Mesendoderm (in vitro differentiated cells): ENCODE measurements at regions not wholly inside any gene's neighbourhood (a gene's known extent, or its start where the extent isn't known, plus 50 kb on each side); places are given as distances from the start of the nearest gene placed in this dataset.
"Not testable (repeated sequence)": the region's sequence is repeated elsewhere in the genome, so short reads cannot be mapped to it uniquely, and the experiment has no call there.

ENCODE experiments used
- DNase-seq: peaks from one replicate; pipeline ENCODE4 v3.0.0; 2013
- H2AK5ac ChIP-seq: 2 replicates; pipeline ENCODE4 v1.6.1; 2013; ENCODE audit warnings: low read length, inconsistent platforms
- H2BK120ac ChIP-seq: 2 replicates; pipeline ENCODE4 v1.6.1; 2013; ENCODE audit warnings: low read depth, mild to moderate bottlenecking, low read length, moderate library complexity, mixed read lengths
- H2BK15ac ChIP-seq: replicated peaks from 2 replicates; pipeline ENCODE4 v1.6.1; 2013; ENCODE audit warnings: low read depth, mild to moderate bottlenecking, moderate library complexity
- H2BK5ac ChIP-seq: 2 replicates; pipeline ENCODE4 v1.6.1; 2013; ENCODE audit warnings: low read length, inconsistent platforms
- H3K18ac ChIP-seq: 2 replicates; pipeline ENCODE4 v1.6.1; 2013; ENCODE audit warnings: mild to moderate bottlenecking, low read length, mixed read lengths
- H3K23ac ChIP-seq: one replicate; pipeline ENCODE4 v1.6.1; 2013; ENCODE audit warnings: low read length
- H3K27ac ChIP-seq: 2 replicates; pipeline ENCODE4 v1.5.1; 2013; ENCODE audit warnings: low read depth, mild to moderate bottlenecking, inconsistent platforms, low read length, moderate library complexity
- H3K27me3 ChIP-seq: 2 replicates; pipeline ENCODE4 v1.6.1; 2013; ENCODE audit warnings: low read length, control low read depth, mild to moderate bottlenecking, inconsistent platforms; ENCODE audit not compliant: insufficient read depth, poor library complexity
- H3K36me3 ChIP-seq: 2 replicates; pipeline ENCODE4 v1.6.1; 2013; ENCODE audit warnings: low read length, inconsistent platforms; ENCODE audit not compliant: control insufficient read depth, insufficient read depth
- H3K4ac ChIP-seq: one replicate; pipeline ENCODE4 v1.6.1; 2013; ENCODE audit warnings: low read depth, mild to moderate bottlenecking, low read length, moderate library complexity
- H3K4me1 ChIP-seq: 2 replicates; pipeline ENCODE4 v1.6.1; 2013; ENCODE audit warnings: low read depth, low read length, inconsistent platforms; ENCODE audit not compliant: control insufficient read depth
- H3K4me2 ChIP-seq: 2 replicates; pipeline ENCODE4 v1.6.1; 2013; ENCODE audit warnings: low read length
- H3K4me3 ChIP-seq: 2 replicates; pipeline ENCODE4 v1.5.1; 2013; ENCODE audit warnings: mild to moderate bottlenecking, low read length
- H3K56ac ChIP-seq: one replicate; pipeline ENCODE4 v1.6.1; 2013; ENCODE audit warnings: low read length
- H3K79me1 ChIP-seq: 2 replicates; pipeline ENCODE4 v1.6.1; 2013; ENCODE audit warnings: low read length, inconsistent platforms
- H3K79me2 ChIP-seq: 2 replicates; pipeline ENCODE4 v1.6.1; 2013; ENCODE audit warnings: mild to moderate bottlenecking, low read length; ENCODE audit not compliant: control insufficient read depth, insufficient read depth
- H3K9ac ChIP-seq: 2 replicates; pipeline ENCODE4 v1.6.1; 2013; ENCODE audit warnings: low read length, inconsistent platforms
- H4K5ac ChIP-seq: one replicate; pipeline ENCODE4 v1.6.1; 2013; ENCODE audit warnings: low read length
- H4K8ac ChIP-seq: one replicate; pipeline ENCODE4 v1.6.1; 2013; ENCODE audit warnings: low read depth, mild to moderate bottlenecking, control low read depth, low read length, moderate library complexity
- WGBS: extraction: QIAGEN DNeasy Blood & Tissue Kit; methylation state at CpG from one replicate; pipeline ENCODE4 v1.1.7; 2013; ENCODE audit warnings: low lambda C conversion rate, missing lambda C conversion rate; ENCODE audit not compliant: insufficient coverage; ENCODE audit errors: extremely low coverage; 5-methylcytosine and 5-hydroxymethylcytosine counted together

DNA sequence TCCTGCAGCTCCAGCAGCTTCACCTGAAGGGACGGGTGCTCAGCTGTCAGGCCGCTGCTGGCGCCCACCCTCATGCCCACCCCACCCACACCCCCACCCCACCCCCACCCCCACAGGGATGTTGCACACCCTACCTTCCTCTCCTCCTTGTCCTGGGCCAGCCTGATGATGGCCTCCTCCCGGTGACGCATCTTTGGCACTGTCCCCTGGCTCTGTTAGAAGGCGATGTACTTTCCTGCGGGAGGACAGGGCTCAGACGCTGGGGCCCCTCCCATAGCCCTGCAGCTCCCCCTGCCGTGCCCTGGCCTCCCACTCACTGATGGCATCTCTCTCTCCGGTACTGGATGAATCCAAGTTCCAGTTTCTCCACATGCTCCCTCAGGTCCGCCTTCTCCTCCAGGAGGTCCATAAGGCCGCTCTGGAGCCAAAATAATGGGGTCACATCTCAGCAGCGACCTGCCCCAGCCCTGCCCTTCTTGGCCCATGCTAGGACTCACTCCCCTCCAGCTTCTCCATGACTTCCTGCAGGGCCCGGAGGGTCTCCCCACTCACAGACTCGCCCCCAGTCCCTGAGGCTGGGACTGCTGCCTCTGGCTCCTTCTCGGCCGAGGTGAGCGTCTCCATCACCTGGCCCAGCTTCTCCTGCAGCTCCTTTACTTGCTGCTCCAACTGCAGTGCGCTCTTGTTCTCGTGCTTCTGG, 55.2 kb downstream of the GOLGA8B start:
- not testable (repeated sequence) for H3K4me1 ChIP-seq, H3K9ac ChIP-seq, H3K79me1 ChIP-seq, H3K56ac ChIP-seq, H2BK120ac ChIP-seq, H4K8ac ChIP-seq, H3K27ac ChIP-seq, H2AK5ac ChIP-seq, H3K27me3 ChIP-seq, DNase-seq, H2BK15ac ChIP-seq, H3K4me3 ChIP-seq, H3K4me2 ChIP-seq, H4K5ac ChIP-seq, H3K79me2 ChIP-seq, H2BK5ac ChIP-seq, H3K4ac ChIP-seq, H3K23ac ChIP-seq, H3K36me3 ChIP-seq, H3K18ac ChIP-seq
- WGBS = no CpG with 5 or more reads among the region's 20 CpGs

DNA sequence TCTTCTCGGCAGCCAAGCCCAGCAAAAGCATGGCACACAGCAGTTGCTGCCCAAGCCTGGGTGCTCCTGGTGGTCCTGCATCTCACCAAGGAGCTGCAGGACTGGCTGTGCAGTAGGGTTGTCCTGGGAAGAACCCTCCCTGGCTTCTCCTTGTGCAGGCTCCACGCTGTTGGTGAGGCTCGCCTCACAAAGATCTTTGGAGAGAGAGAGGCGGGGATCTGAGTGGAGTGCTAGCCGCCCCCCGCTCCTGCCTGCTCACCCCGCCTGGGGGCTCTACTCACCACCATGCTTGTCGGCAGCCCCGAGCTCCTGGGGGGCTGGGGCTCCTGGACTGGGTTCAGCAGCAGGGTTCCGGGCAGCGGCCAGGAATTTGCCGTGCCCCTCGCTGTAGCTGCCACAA, 55.8 kb downstream of the GOLGA8B start:
- H3K23ac ChIP-seq, H3K27ac ChIP-seq, H3K79me1 ChIP-seq, H4K8ac ChIP-seq, H3K79me2 ChIP-seq, H2BK120ac ChIP-seq, H2AK5ac ChIP-seq, DNase-seq, H3K27me3 ChIP-seq, H3K9ac ChIP-seq, H3K36me3 ChIP-seq, H3K4me1 ChIP-seq, H3K56ac ChIP-seq, H4K5ac ChIP-seq, H2BK5ac ChIP-seq, H3K4ac ChIP-seq, H2BK15ac ChIP-seq, H3K18ac ChIP-seq, H3K4me2 ChIP-seq, H3K4me3 ChIP-seq: not testable (repeated sequence)
- no CpG with 5 or more reads among the region's 13 CpGs for WGBS

DNA sequence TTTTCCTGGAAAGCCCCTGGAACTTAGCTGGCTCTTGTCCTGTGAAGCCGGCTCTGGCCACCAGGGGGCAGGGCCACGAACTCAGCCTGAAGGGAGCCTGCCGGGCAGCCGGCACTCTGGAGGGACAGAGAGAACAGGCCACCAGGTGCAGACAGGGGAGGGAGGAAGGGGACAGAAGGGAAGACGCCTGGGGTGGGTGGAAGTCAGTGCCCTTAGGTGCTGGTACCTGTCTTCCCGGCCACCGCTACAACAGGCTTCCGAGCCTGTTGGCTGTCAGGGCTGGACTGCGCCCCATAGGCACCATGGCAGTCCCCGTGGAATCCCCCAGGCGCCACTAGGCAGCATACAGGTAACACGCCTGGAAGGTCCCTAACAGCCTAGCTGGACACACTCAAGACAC, 59.6 kb downstream of the GOLGA8B start:
- not testable (repeated sequence) for H3K9ac ChIP-seq, H3K27ac ChIP-seq, H3K23ac ChIP-seq, H2BK120ac ChIP-seq, H3K4me3 ChIP-seq, H3K4me1 ChIP-seq, H3K56ac ChIP-seq, H3K27me3 ChIP-seq, H3K18ac ChIP-seq, H2BK15ac ChIP-seq, H3K79me2 ChIP-seq, H3K4ac ChIP-seq, H2BK5ac ChIP-seq, H3K79me1 ChIP-seq, H4K5ac ChIP-seq, H2AK5ac ChIP-seq, H3K4me2 ChIP-seq, DNase-seq, H3K36me3 ChIP-seq, H4K8ac ChIP-seq
- WGBS = no CpG with 5 or more reads among the region's 12 CpGs

DNA sequence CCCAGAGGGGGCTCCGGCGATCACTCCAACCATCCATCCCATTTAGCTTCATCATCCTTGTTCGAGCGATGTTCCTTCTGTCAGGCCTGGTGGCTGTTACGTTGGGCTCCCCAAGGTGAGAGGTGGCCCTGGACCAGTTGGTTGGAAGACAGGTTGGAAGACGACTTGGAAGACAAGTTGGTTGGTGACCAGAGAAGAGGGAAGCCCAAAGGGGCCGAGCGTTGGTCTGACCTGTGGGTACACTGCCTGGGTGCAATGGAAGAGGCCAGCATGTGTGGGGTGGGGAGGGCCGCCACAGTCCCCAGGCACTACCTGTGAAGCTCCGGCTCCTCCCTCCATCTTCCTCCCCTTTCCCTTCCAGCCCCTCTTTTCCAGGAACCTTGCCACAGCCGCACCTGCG, 60.9 kb downstream of the GOLGA8B start:
- H3K4me1 ChIP-seq, H2AK5ac ChIP-seq, H3K4ac ChIP-seq, H3K4me3 ChIP-seq, H3K27me3 ChIP-seq, H3K18ac ChIP-seq, H3K23ac ChIP-seq, H3K36me3 ChIP-seq, H2BK5ac ChIP-seq, H3K79me2 ChIP-seq, H2BK120ac ChIP-seq, H4K8ac ChIP-seq, H3K4me2 ChIP-seq, H3K79me1 ChIP-seq, H3K56ac ChIP-seq, H3K9ac ChIP-seq, H3K27ac ChIP-seq, DNase-seq, H4K5ac ChIP-seq, H2BK15ac ChIP-seq: not testable (repeated sequence)
- WGBS = no CpG with 5 or more reads among the region's 12 CpGs

DNA sequence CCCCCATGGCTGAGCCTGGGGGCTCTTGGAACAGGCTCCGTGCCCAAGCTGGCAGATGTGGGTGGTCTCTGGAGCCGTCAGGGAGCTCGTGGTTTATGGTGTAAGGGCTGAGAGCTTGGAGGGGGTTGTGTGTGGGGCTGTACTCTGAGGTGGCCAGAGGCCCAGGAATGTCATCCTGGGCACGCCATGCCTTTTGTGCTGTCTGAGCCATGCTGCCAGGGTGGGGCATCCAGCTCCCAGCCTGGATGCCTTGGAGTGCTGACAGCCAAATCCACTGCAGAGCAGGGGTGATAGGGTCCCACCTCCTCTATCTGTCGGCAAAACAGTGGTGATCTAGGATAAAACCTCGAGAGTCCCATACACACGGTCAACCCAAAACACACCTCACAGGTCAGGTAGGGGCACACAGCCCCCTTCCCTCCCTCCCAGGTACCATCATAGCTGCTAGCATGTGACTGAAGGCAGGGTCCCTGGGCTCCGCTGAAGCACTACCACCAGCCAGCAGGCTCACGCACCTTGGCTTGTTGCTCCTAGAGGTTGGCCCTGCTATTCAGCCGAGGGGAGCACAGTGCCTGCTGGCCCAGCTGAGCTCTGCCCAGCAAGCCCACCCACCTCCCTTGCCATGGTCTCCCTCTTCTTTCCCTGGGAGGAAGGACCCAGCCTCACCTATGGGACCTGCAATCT, 61.5 kb downstream of the GOLGA8B start:
- not testable (repeated sequence) for H2BK15ac ChIP-seq, H3K4ac ChIP-seq, H4K5ac ChIP-seq, H2BK120ac ChIP-seq, H3K9ac ChIP-seq, H3K4me3 ChIP-seq, H4K8ac ChIP-seq, H3K4me2 ChIP-seq, H3K79me2 ChIP-seq, DNase-seq, H3K4me1 ChIP-seq, H3K27me3 ChIP-seq, H3K18ac ChIP-seq, H3K79me1 ChIP-seq, H2AK5ac ChIP-seq, H2BK5ac ChIP-seq, H3K36me3 ChIP-seq, H3K27ac ChIP-seq, H3K23ac ChIP-seq, H3K56ac ChIP-seq
- WGBS = no CpG with 5 or more reads among the region's 10 CpGs

DNA sequence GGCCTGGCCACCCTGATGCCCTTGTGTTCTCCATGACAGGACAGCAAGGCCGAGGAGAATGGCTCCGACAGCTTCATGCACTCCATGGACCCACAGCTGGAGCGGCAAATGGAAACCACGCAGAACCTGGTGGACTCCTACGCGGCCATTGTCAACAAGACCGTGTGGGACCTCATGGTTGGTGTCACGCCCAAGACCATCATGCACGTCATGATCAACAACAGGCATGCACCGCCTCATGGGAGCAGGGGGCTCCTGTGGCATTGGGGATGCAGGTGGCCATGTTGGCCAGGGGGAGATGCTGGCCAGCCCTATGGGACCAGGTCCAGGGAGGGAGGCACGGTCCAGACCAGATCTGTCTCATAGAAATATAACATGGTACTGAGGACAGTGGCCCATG, 62.9 kb downstream of the GOLGA8B start:
- peaks cover 2% of the 10 kb centered on the region for H3K27me3 ChIP-seq
- no peak overlapping the region for H3K23ac ChIP-seq
- H3K79me2 ChIP-seq = no peaks in the 10 kb centered on the region
- no peaks in the 10 kb centered on the region for H3K36me3 ChIP-seq
- H3K27ac ChIP-seq = no peak overlapping the region
- H3K79me1 ChIP-seq = no peaks in the 10 kb centered on the region
- no peak overlapping the region for H4K5ac ChIP-seq
- H3K4me3 ChIP-seq = no peak overlapping the region
- no peak overlapping the region for H2BK5ac ChIP-seq
- no peak overlapping the region for H2BK120ac ChIP-seq
- no peak for DNase-seq
- H2AK5ac ChIP-seq = no peak overlapping the region
- H3K4me1 ChIP-seq = no peaks in the 10 kb centered on the region
- H3K4ac ChIP-seq = no peak overlapping the region
- no CpG with 5 or more reads among the region's 11 CpGs for WGBS
- H3K9ac ChIP-seq = no peak overlapping the region
- H2BK15ac ChIP-seq = no peak overlapping the region
- H3K56ac ChIP-seq = no peak overlapping the region
- H3K18ac ChIP-seq = no peak overlapping the region
- no peak overlapping the region for H4K8ac ChIP-seq
- no peak overlapping the region for H3K4me2 ChIP-seq
